ENCODE measurements at regions not wholly inside any gene's neighbourhood (a gene's known extent, or its start where the extent isn't known, plus 50 kb on each side); places are given as distances from the start of the nearest gene placed in this dataset.

- H3K4me3 Mint-ChIP-seq, result no peak overlapping the region
- DNase-seq, result no peak
- H3K9me3 Mint-ChIP-seq, result no peaks in the 10 kb centered on the region
- no peaks in the 10 kb centered on the region for H3K4me1 Mint-ChIP-seq
- H3K27ac Mint-ChIP-seq, result no peak overlapping the region
- no peaks in the 10 kb centered on the region for H3K27me3 Mint-ChIP-seq
- no peaks in the 10 kb centered on the region for H3K36me3 Mint-ChIP-seq
Observed at GRCh38 chr1:232486454-232487207, 143.3 kb downstream of the SIPA1L2 start.

- Mint-ChIP-seq H3K9me3 (no peaks in the 10 kb centered on the region), H3K4me3 (no peak overlapping the region), H3K27ac (no peak overlapping the region), H3K27me3 (no peaks in the 10 kb centered on the region), H3K36me3 (no peaks in the 10 kb centered on the region), H3K4me1 (no peaks in the 10 kb centered on the region)
- no peak for DNase-seq
Observed at GRCh38 chr1:232486006-232486405, 143.9 kb downstream of the SIPA1L2 start.

- no peaks in the 10 kb centered on the region for H3K36me3 Mint-ChIP-seq
- no peak overlapping the region for H3K27ac Mint-ChIP-seq
- no peaks in the 10 kb centered on the region for H3K4me1 Mint-ChIP-seq
- no peaks in the 10 kb centered on the region for H3K9me3 Mint-ChIP-seq
- no peak overlapping the region for H3K4me3 Mint-ChIP-seq
- DNase-seq, result no peak
- no peaks in the 10 kb centered on the region for H3K27me3 Mint-ChIP-seq
Observed at GRCh38 chr1:232484856-232485255, 145.1 kb downstream of the SIPA1L2 start.

- H3K9me3 Mint-ChIP-seq, result no peaks in the 10 kb centered on the region
- H3K4me3 Mint-ChIP-seq, result no peak overlapping the region
- no peaks in the 10 kb centered on the region for H3K4me1 Mint-ChIP-seq
- no peak overlapping the region for H3K27ac Mint-ChIP-seq
- H3K27me3 Mint-ChIP-seq, result no peaks in the 10 kb centered on the region
- no peak for DNase-seq
- H3K36me3 Mint-ChIP-seq, result no peaks in the 10 kb centered on the region
Observed at GRCh38 chr1:232483826-232484225, 146.1 kb downstream of the SIPA1L2 start.

GRCh38 chr1:232481091-232481490 is 148.8 kb downstream of the SIPA1L2 start:
- no peaks in the 10 kb centered on the region for H3K9me3 Mint-ChIP-seq
- DNase-seq, result no peak
- no peaks in the 10 kb centered on the region for H3K4me1 Mint-ChIP-seq
- H3K36me3 Mint-ChIP-seq, result no peaks in the 10 kb centered on the region
- no peak overlapping the region for H3K4me3 Mint-ChIP-seq
- no peaks in the 10 kb centered on the region for H3K27me3 Mint-ChIP-seq
- no peak overlapping the region for H3K27ac Mint-ChIP-seq

GRCh38 chr1:232477728-232478127 is 152.2 kb downstream of the SIPA1L2 start:
- Mint-ChIP-seq H3K36me3 (no peaks in the 10 kb centered on the region), H3K4me1 (no peaks in the 10 kb centered on the region), H3K4me3 (no peak overlapping the region), H3K27ac (no peak overlapping the region), H3K9me3 (no peaks in the 10 kb centered on the region), H3K27me3 (no peaks in the 10 kb centered on the region)
- no peak for DNase-seq

- no peaks in the 10 kb centered on the region for H3K36me3 Mint-ChIP-seq
- DNase-seq, result no peak
- no peaks in the 10 kb centered on the region for H3K4me1 Mint-ChIP-seq
- H3K4me3 Mint-ChIP-seq, result no peak overlapping the region
- no peaks in the 10 kb centered on the region for H3K9me3 Mint-ChIP-seq
- H3K27me3 Mint-ChIP-seq, result no peaks in the 10 kb centered on the region
- no peak overlapping the region for H3K27ac Mint-ChIP-seq
Observed at GRCh38 chr1:232476538-232476950, 153.4 kb downstream of the SIPA1L2 start.

- no peak for DNase-seq
- peaks cover 4% of the 10 kb centered on the region for H3K4me1 Mint-ChIP-seq
- no peak overlapping the region for H3K27ac Mint-ChIP-seq
- H3K4me3 Mint-ChIP-seq, result no peak overlapping the region
- H3K9me3 Mint-ChIP-seq, result no peaks in the 10 kb centered on the region
- H3K36me3 Mint-ChIP-seq, result no peaks in the 10 kb centered on the region
- no peaks in the 10 kb centered on the region for H3K27me3 Mint-ChIP-seq
Observed at GRCh38 chr1:232474826-232475225, 155.1 kb downstream of the SIPA1L2 start.

GRCh38 chr1:232473900-232474299 is 156.0 kb downstream of the SIPA1L2 start:
- peaks cover 4% of the 10 kb centered on the region for H3K4me1 Mint-ChIP-seq
- no peaks in the 10 kb centered on the region for H3K36me3 Mint-ChIP-seq
- no peak overlapping the region for H3K4me3 Mint-ChIP-seq
- H3K27ac Mint-ChIP-seq, result no peak overlapping the region
- no peak for DNase-seq
- no peaks in the 10 kb centered on the region for H3K27me3 Mint-ChIP-seq
- no peaks in the 10 kb centered on the region for H3K9me3 Mint-ChIP-seq

- Mint-ChIP-seq H3K27me3 (no peaks in the 10 kb centered on the region), H3K9me3 (no peaks in the 10 kb centered on the region)
Observed at GRCh38 chr1:232473324-232473723, 156.6 kb downstream of the SIPA1L2 start.

GRCh38 chr1:232472485-232473041 is 157.4 kb downstream of the SIPA1L2 start:
- Mint-ChIP-seq H3K4me1 (peaks cover 6% of the 10 kb centered on the region), H3K9me3 (no peaks in the 10 kb centered on the region)

More at GRCh38 chr1:232473324-232473723, 156.6 kb downstream of the SIPA1L2 start:
- Mint-ChIP-seq H3K4me3 (no peak overlapping the region), H3K36me3 (no peaks in the 10 kb centered on the region), H3K4me1 (peaks cover 4% of the 10 kb centered on the region), H3K27ac (no peak overlapping the region)
- no peak for DNase-seq

GRCh38 chr1:232471250-232471649 is 158.7 kb downstream of the SIPA1L2 start:
- Mint-ChIP-seq H3K36me3 (no peaks in the 10 kb centered on the region), H3K4me1 (peaks cover 10% of the 10 kb centered on the region), H3K9me3 (no peaks in the 10 kb centered on the region), H3K27ac (no peak overlapping the region), H3K4me3 (no peak overlapping the region), H3K27me3 (no peaks in the 10 kb centered on the region)
- no peak for DNase-seq

More at GRCh38 chr1:232472485-232473041, 157.4 kb downstream of the SIPA1L2 start:
- no peak overlapping the region for H3K27ac Mint-ChIP-seq
- H3K36me3 Mint-ChIP-seq, result no peaks in the 10 kb centered on the region
- H3K27me3 Mint-ChIP-seq, result no peaks in the 10 kb centered on the region
- no peak overlapping the region for H3K4me3 Mint-ChIP-seq
- DNase-seq, result no peak

- Mint-ChIP-seq H3K9me3 (no peaks in the 10 kb centered on the region), H3K4me3 (no peak overlapping the region), H3K4me1 (peaks cover 10% of the 10 kb centered on the region), H3K27me3 (no peaks in the 10 kb centered on the region), H3K27ac (no peak overlapping the region), H3K36me3 (no peaks in the 10 kb centered on the region)
- no peak for DNase-seq
Observed at GRCh38 chr1:232470711-232471110, 159.2 kb downstream of the SIPA1L2 start.

- H3K4me1 Mint-ChIP-seq, result peaks cover 10% of the 10 kb centered on the region
- H3K4me3 Mint-ChIP-seq, result no peak overlapping the region
- peaks cover 3% of the 10 kb centered on the region for H3K36me3 Mint-ChIP-seq
- no peaks in the 10 kb centered on the region for H3K27me3 Mint-ChIP-seq
- H3K27ac Mint-ChIP-seq, result no peak overlapping the region
- no peak for DNase-seq
- no peaks in the 10 kb centered on the region for H3K9me3 Mint-ChIP-seq
Observed at GRCh38 chr1:232468249-232468648, 161.7 kb downstream of the SIPA1L2 start.

- H3K27me3 Mint-ChIP-seq, result no peaks in the 10 kb centered on the region
- H3K9me3 Mint-ChIP-seq, result no peaks in the 10 kb centered on the region
- DNase-seq, result no peak
- H3K27ac Mint-ChIP-seq, result no peak overlapping the region
- peaks cover 3% of the 10 kb centered on the region for H3K36me3 Mint-ChIP-seq
- peaks cover 10% of the 10 kb centered on the region for H3K4me1 Mint-ChIP-seq
- H3K4me3 Mint-ChIP-seq, result no peak overlapping the region
Observed at GRCh38 chr1:232467073-232467760, 162.7 kb downstream of the SIPA1L2 start.

Data from activated naive CD8-positive, alpha-beta T cell treated with anti-CD3 and anti-CD28 coated beads for 36 hours (primary cell).